GM23338 (cell line): ENCODE measurements at regions not wholly inside any gene's neighbourhood (a gene's known extent, or its start where the extent isn't known, plus 50 kb on each side); places are given as distances from the start of the nearest gene placed in this dataset.

ENCODE experiments used
- ATAC-seq: fragments of 200-7000 bp; cut with Tn5 transposase; 3 replicates; pipeline ENCODE4 v1.9.1; 2020
- DNase-seq: peaks from one replicate; pipeline ENCODE4 v3.0.0-alpha.2; 2015; ENCODE audit warnings: low spot score
- H2AFZ ChIP-seq: fragments of 200-600 bp; sonication (generic); 2 replicates; pipeline ENCODE4 v1.8.0; 2016; ENCODE audit warnings: antibody characterized with exemption, mild to moderate bottlenecking, moderate library complexity
- H3F3A ChIP-seq: fragments of 200-600 bp; sonication (generic); replicated peaks from 2 replicates; pipeline ENCODE4 v1.8.0; 2017; ENCODE audit warnings: antibody characterized with exemption, mixed run types, low read depth
- H3K27ac ChIP-seq: fragments of 200-600 bp; sonication (generic); 2 replicates; pipeline ENCODE4 v1.6.1; 2016; ENCODE audit warnings: low read depth
- H3K27me3 ChIP-seq: fragments of 200-600 bp; sonication (generic); 2 replicates; pipeline ENCODE4 v1.8.0; 2016; ENCODE audit warnings: mild to moderate bottlenecking, mixed run types, moderate library complexity; ENCODE audit not compliant: insufficient read depth
- H3K36me3 ChIP-seq: fragments of 200-600 bp; sonication (generic); 2 replicates; pipeline ENCODE4 v1.8.0; 2016; ENCODE audit warnings: mild to moderate bottlenecking; ENCODE audit not compliant: insufficient read depth
- H3K4me1 ChIP-seq: fragments of 200-600 bp; sonication (generic); 2 replicates; pipeline ENCODE4 v1.8.0; 2016; ENCODE audit warnings: mild to moderate bottlenecking, moderate library complexity; ENCODE audit not compliant: insufficient read depth
- H3K4me2 ChIP-seq: fragments of 200-600 bp; sonication (generic); 2 replicates; pipeline ENCODE4 v1.7.1; 2017; ENCODE audit warnings: mixed run types
- H3K4me3 ChIP-seq: fragments of 200-600 bp; sonication (generic); 2 replicates; pipeline ENCODE4 v1.6.1; 2016; ENCODE audit warnings: mixed run types
- H3K79me2 ChIP-seq: fragments of 200-600 bp; sonication (generic); replicated peaks from 2 replicates; pipeline ENCODE4 v1.8.0; 2017; ENCODE audit warnings: mild to moderate bottlenecking; ENCODE audit not compliant: insufficient read depth
- H3K9me2 ChIP-seq: fragments of 200-600 bp; sonication (generic); 2 replicates; pipeline ENCODE4 v1.8.0; 2017; ENCODE audit not compliant: insufficient read depth
- H4K20me1 ChIP-seq: fragments of 200-600 bp; sonication (generic); replicated peaks from 2 replicates; pipeline ENCODE4 v1.8.0; 2017; ENCODE audit warnings: mild to moderate bottlenecking; ENCODE audit not compliant: insufficient read depth
- H3K27ac Mint-ChIP-seq: 2 replicates; pipeline ENCODE4 v1.8.0; 2020; ENCODE audit warnings: inconsistent platforms, mild to moderate bottlenecking, moderate library complexity, mixed read lengths
- H3K27me3 Mint-ChIP-seq: 3 replicates; pipeline ENCODE4 v1.8.0; 2022; ENCODE audit warnings: low read depth, mild to moderate bottlenecking, moderate library complexity, mixed read lengths, inconsistent platforms; ENCODE audit not compliant: insufficient read depth, poor library complexity
- H3K36me3 Mint-ChIP-seq: 3 replicates; pipeline ENCODE4 v1.8.0; 2021; ENCODE audit warnings: low read depth, mild to moderate bottlenecking, inconsistent platforms, moderate library complexity, mixed read lengths
- H3K4me1 Mint-ChIP-seq: 3 replicates; pipeline ENCODE4 v1.8.0; 2020; ENCODE audit warnings: mild to moderate bottlenecking, inconsistent platforms, mixed read lengths
- H3K4me3 Mint-ChIP-seq: 3 replicates; pipeline ENCODE4 v1.8.0; 2021; ENCODE audit warnings: moderate library complexity, mild to moderate bottlenecking, inconsistent platforms, mixed read lengths
- H3K9me3 Mint-ChIP-seq: 3 replicates; pipeline ENCODE4 v1.8.0; 2020; ENCODE audit warnings: moderate library complexity, mild to moderate bottlenecking, inconsistent platforms, mixed read lengths
- CREB1 ChIP-seq: fragments of 250-450 bp; sonication (Bioruptor Pico); IDR thresholded peaks from 2 replicates; pipeline ENCODE4 v1.5.0; 2020; ENCODE audit warnings: low read depth, mild to moderate bottlenecking, moderate library complexity
- CTCF ChIP-seq, 2 experiments: fragments of 200-600 bp in 1 of 2; sonication (generic) in 1 of 2; conservative IDR thresholded peaks; 2 replicates each; pipeline versions ENCODE4 v1.5.1 to v1.6.1; 2016 to 2017; ENCODE audit warnings: antibody characterized with exemption in 2 of 2, low read depth in 2 of 2, mild to moderate bottlenecking in 2 of 2, moderate library complexity in 1 of 2
- ETS1 ChIP-seq: IDR thresholded peaks from 2 replicates; pipeline ENCODE4 v1.6.1; 2016; ENCODE audit warnings: antibody characterized with exemption
- EZH2 ChIP-seq: fragments of 200-600 bp; sonication (generic); IDR thresholded peaks from one replicate; pipeline ENCODE4 v1.8.0; 2017; ENCODE audit warnings: antibody characterized with exemption, mild to moderate bottlenecking, low read depth; ENCODE audit not compliant: unreplicated experiment
- JUNB ChIP-seq: IDR thresholded peaks from one replicate; pipeline ENCODE4 v1.6.1; 2016; ENCODE audit warnings: antibody characterized with exemption; ENCODE audit not compliant: unreplicated experiment
- NANOG ChIP-seq: IDR thresholded peaks from 2 replicates; pipeline ENCODE4 v1.6.1; 2016; ENCODE audit warnings: antibody characterized with exemption, borderline replicate concordance
- POLR2AphosphoS5 ChIP-seq: IDR thresholded peaks from 2 replicates; pipeline ENCODE4 v1.6.1; 2016; ENCODE audit warnings: antibody characterized with exemption, low read depth
- STAT1 ChIP-seq: IDR thresholded peaks from one replicate; pipeline ENCODE4 v1.6.1; 2016; ENCODE audit warnings: antibody characterized with exemption; ENCODE audit not compliant: unreplicated experiment
- ZNF331 ChIP-seq: fragments of 250-450 bp; sonication (Bioruptor Pico); IDR thresholded peaks from 2 replicates; pipeline ENCODE4 v1.5.0; 2020; ENCODE audit warnings: low read depth, mild to moderate bottlenecking, moderate library complexity

GRCh38 chr13:55566779-55567178 lies 1573.9 kb upstream of the PRR20A start:
- H3K27me3 Mint-ChIP-seq, result peaks cover 9% of the 10 kb centered on the region
- 0 out of 2 replicates have a peak overlapping the region, but pooled peaks have one; percentile 33 for H3K27ac Mint-ChIP-seq
- Histone ChIP-seq H3K9me2 (no peaks in the 10 kb centered on the region), H3F3A (no peaks in the 10 kb centered on the region), H3K79me2 (no peaks in the 10 kb centered on the region), H3K4me3 (no peak overlapping the region), H3K36me3 (no peaks in the 10 kb centered on the region), H3K27ac (no peak overlapping the region), H4K20me1 (peaks cover 5% of the 10 kb centered on the region; the same call in 1 of the 2 replicates), H3K4me2 (no peak overlapping the region), H3K27me3 (no peaks in the 10 kb centered on the region), H2AFZ (no peak overlapping the region), H3K4me1 (peaks cover 38% of the 10 kb centered on the region)
- DNase-seq, result peak; percentile 27
- ATAC-seq, result peak; percentile 46
- H3K9me3 Mint-ChIP-seq, result no peaks in the 10 kb centered on the region
- no peak overlapping the region for H3K4me3 Mint-ChIP-seq
- H3K36me3 Mint-ChIP-seq, result 0 out of 3 replicates have a peak, but pooled peaks cover 2% of the 10 kb centered on the region
- peaks cover 40% of the 10 kb centered on the region for H3K4me1 Mint-ChIP-seq
- TF ChIP-seq POLR2AphosphoS5 (peak; percentile 42; the same call in 1 of the 2 replicates), CTCF (conservative IDR thresholded peaks at IDR 0.05; ENCODE audit: low read depth in 2 of 2) (no peak)

GRCh38 chr13:55567721-55568625 lies 1572.7 kb upstream of the PRR20A start:
- no peak overlapping the region for H3K27ac Mint-ChIP-seq
- peaks cover 52% of the 10 kb centered on the region for H3K4me1 Mint-ChIP-seq
- no peaks in the 10 kb centered on the region for H3K79me2 ChIP-seq
- H3K4me1 ChIP-seq, result peaks cover 45% of the 10 kb centered on the region
- H3K36me3 ChIP-seq, result no peaks in the 10 kb centered on the region; the same call in 1 of the 2 replicates
- peaks cover 9% of the 10 kb centered on the region for H3K27me3 Mint-ChIP-seq
- H4K20me1 ChIP-seq, result peaks cover 5% of the 10 kb centered on the region; the same call in 1 of the 2 replicates
- no peak overlapping the region for H3K4me3 Mint-ChIP-seq
- peaks cover 13% of the 10 kb centered on the region; the same call in 2 of the 3 replicates for H3K36me3 Mint-ChIP-seq
- DNase-seq (no peak), ATAC-seq (no peak)
- no peak overlapping the region for H2AFZ ChIP-seq
- TF ChIP-seq POLR2AphosphoS5 (peak; percentile 42; the same call in 1 of the 2 replicates), ETS1 (no peak)
- H3K4me3 ChIP-seq, result no peak overlapping the region
- no peaks in the 10 kb centered on the region for H3K9me3 Mint-ChIP-seq
- H3K9me2 ChIP-seq, result no peaks in the 10 kb centered on the region
- no peaks in the 10 kb centered on the region for H3K27me3 ChIP-seq
- H3K27ac ChIP-seq, result no peak overlapping the region
- H3K4me2 ChIP-seq, result no peak overlapping the region
- peaks cover 11% of the 10 kb centered on the region; the same call in 1 of the 2 replicates for H3F3A ChIP-seq

GRCh38 chr13:55569082-55569481 lies 1571.6 kb upstream of the PRR20A start:
- H3K36me3 Mint-ChIP-seq, result peaks cover 24% of the 10 kb centered on the region
- peaks cover 9% of the 10 kb centered on the region for H3K27me3 Mint-ChIP-seq
- TF ChIP-seq CREB1 (CRISPR knock-in tag) (no peak), NANOG (no peak), STAT1 (no peak), EZH2 (no peak), ZNF331 (no peak), POLR2AphosphoS5 (no peak), JUNB (no peak)
- H3K4me1 Mint-ChIP-seq, result peaks cover 59% of the 10 kb centered on the region
- H3K36me3 ChIP-seq, result peaks cover 10% of the 10 kb centered on the region; the same call in 1 of the 2 replicates
- no peak overlapping the region for H3K4me3 ChIP-seq
- H3F3A ChIP-seq, result peaks cover 18% of the 10 kb centered on the region; the same call in 1 of the 2 replicates
- peaks cover 3% of the 10 kb centered on the region; the same call in 1 of the 2 replicates for H4K20me1 ChIP-seq
- H3K79me2 ChIP-seq, result peaks cover 5% of the 10 kb centered on the region; the same call in 1 of the 2 replicates
- no peak overlapping the region for H3K27ac ChIP-seq
- H3K9me3 Mint-ChIP-seq, result no peaks in the 10 kb centered on the region
- no peak overlapping the region for H2AFZ ChIP-seq
- no peak for DNase-seq
- ATAC-seq, result no peak
- peaks cover 54% of the 10 kb centered on the region for H3K4me1 ChIP-seq
- no peaks in the 10 kb centered on the region for H3K9me2 ChIP-seq
- H3K4me3 Mint-ChIP-seq, result no peak overlapping the region
- H3K4me2 ChIP-seq, result no peak overlapping the region
- no peak overlapping the region for H3K27ac Mint-ChIP-seq
- H3K27me3 ChIP-seq, result no peaks in the 10 kb centered on the region
